Fibroblast of the aortic adventitia (primary cell): ENCODE measurements at regions not wholly inside any gene's neighbourhood (a gene's known extent, or its start where the extent isn't known, plus 50 kb on each side); places are given as distances from the start of the nearest gene placed in this dataset.

Source experiments
- DNase-seq: peaks from one replicate; pipeline ENCODE4 v3.0.0-alpha.2; 2010; ENCODE audit warnings: low read depth
- H3K4me3 ChIP-seq: 2 replicates; pipeline ENCODE4 v1.5.1; 2011; ENCODE audit warnings: low read depth, mild to moderate bottlenecking, control low read depth, low read length, moderate library complexity
- CTCF ChIP-seq: IDR thresholded peaks from 2 replicates; pipeline ENCODE4 v1.5.1; 2011; ENCODE audit warnings: mild to moderate bottlenecking, low read length, control low read depth, inconsistent platforms; ENCODE audit not compliant: insufficient read depth

GRCh38 chr5:174524351-174524750, 200.0 kb upstream of the MSX2 start:
- no peak for TF ChIP-seq CTCF
- DNase-seq: no peak

GRCh38 chr5:174526177-174526576, 198.2 kb upstream of the MSX2 start:
- no peak for DNase-seq
- H3K4me3 ChIP-seq: no peak overlapping the region
- no peak for TF ChIP-seq CTCF

More at GRCh38 chr5:174524351-174524750, 200.0 kb upstream of the MSX2 start:
- H3K4me3 ChIP-seq: no peak overlapping the region

- no peak for DNase-seq
- TF ChIP-seq CTCF: no peak
- H3K4me3 ChIP-seq: no peak overlapping the region
Observed at GRCh38 chr5:174527916-174528540, 196.4 kb upstream of the MSX2 start.

- DNase-seq: no peak
- no peak for TF ChIP-seq CTCF
- H3K4me3 ChIP-seq: no peak overlapping the region
Observed at GRCh38 chr5:174528821-174529544, 195.4 kb upstream of the MSX2 start.

GRCh38 chr5:174529925-174530681, 194.3 kb upstream of the MSX2 start:
- no peak for DNase-seq
- TF ChIP-seq CTCF: no peak
- H3K4me3 ChIP-seq: no peak overlapping the region

GRCh38 chr5:174531782-174532191, 192.6 kb upstream of the MSX2 start:
- no peak for DNase-seq
- no peak overlapping the region for H3K4me3 ChIP-seq
- no peak for TF ChIP-seq CTCF
